ENCODE measurements at regions not wholly inside any gene's neighbourhood (a gene's known extent, or its start where the extent isn't known, plus 50 kb on each side); places are given as distances from the start of the nearest gene placed in this dataset.

DNA sequence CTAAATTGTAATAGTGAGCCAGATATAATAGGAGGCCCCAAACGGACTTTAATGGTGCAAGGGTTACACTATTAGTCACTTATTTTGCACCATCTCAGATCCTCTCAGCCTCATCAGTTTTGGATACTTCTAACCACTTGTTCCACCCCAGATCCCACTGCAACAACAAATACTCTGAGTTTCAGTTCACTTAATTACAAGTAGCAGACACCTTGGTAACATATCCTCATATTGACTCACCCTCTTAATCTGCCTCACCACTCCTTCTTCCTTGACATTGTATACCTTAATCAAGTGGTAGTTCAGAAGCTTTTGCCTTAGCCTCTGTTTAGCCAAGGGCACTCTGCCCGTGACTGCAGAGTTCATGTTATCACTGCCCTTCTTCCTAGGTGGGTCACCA is 256.1 kb upstream of the UBASH3B start:
- no peak overlapping the region for H3K4me3 ChIP-seq
- intact Hi-C loops (cut with DNase I) = no loop called here
- no peaks in the 10 kb centered on the region for H3K4me1 ChIP-seq
- 52 to 64% methylated on average over 2 of the region's 2 CpGs for WGBS, 2 donors
- no peaks in the 10 kb centered on the region for H3K27me3 ChIP-seq
- no peak overlapping the region for H3K27ac ChIP-seq
- ATAC-seq (no peak), DNase-seq (no peak)
- no peaks in the 10 kb centered on the region for H3K9me3 ChIP-seq
- no peaks in the 10 kb centered on the region for H3K36me3 ChIP-seq (replicated peaks in 1 of 2; ENCODE audit: insufficient read depth in 1 of 2, low read depth in 2 of 2)
- no peak for TF ChIP-seq POLR2A (IDR thresholded peaks at IDR 0.05)
- TF ChIP-seq, protein P1, sequence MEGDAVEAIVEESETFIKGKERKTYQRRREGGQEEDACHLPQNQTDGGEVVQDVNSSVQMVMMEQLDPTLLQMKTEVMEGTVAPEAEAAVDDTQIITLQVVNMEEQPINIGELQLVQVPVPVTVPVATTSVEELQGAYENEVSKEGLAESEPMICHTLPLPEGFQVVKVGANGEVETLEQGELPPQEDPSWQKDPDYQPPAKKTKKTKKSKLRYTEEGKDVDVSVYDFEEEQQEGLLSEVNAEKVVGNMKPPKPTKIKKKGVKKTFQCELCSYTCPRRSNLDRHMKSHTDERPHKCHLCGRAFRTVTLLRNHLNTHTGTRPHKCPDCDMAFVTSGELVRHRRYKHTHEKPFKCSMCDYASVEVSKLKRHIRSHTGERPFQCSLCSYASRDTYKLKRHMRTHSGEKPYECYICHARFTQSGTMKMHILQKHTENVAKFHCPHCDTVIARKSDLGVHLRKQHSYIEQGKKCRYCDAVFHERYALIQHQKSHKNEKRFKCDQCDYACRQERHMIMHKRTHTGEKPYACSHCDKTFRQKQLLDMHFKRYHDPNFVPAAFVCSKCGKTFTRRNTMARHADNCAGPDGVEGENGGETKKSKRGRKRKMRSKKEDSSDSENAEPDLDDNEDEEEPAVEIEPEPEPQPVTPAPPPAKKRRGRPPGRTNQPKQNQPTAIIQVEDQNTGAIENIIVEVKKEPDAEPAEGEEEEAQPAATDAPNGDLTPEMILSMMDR (IDR thresholded peaks at IDR 0.05) = no peak

- no peaks in the 10 kb centered on the region for H3K36me3 ChIP-seq (replicated peaks in 1 of 2; ENCODE audit: insufficient read depth in 1 of 2, low read depth in 2 of 2)
- no peaks in the 10 kb centered on the region for H3K4me1 ChIP-seq
- no peak overlapping the region for H3K4me3 ChIP-seq
- no peak overlapping the region for H3K27ac ChIP-seq
- no peaks in the 10 kb centered on the region for H3K27me3 ChIP-seq
- DNase-seq (no peak), ATAC-seq (no peak)
- WGBS, 2 donors = 91 to 94% methylated on average over 2 of the region's 2 CpGs
- H3K9me3 ChIP-seq = no peaks in the 10 kb centered on the region
- intact Hi-C loops (cut with DNase I) = no loop called here
- no peak for TF ChIP-seq POLR2A (IDR thresholded peaks at IDR 0.05)
- TF ChIP-seq, protein P1 (IDR thresholded peaks at IDR 0.05) = no peak
These were observed 256.7 kb upstream of the UBASH3B start for GRCh38 chr11:122398851-122399250.

- no peaks in the 10 kb centered on the region for H3K4me1 ChIP-seq
- no peaks in the 10 kb centered on the region for H3K9me3 ChIP-seq
- no peaks in the 10 kb centered on the region for H3K27me3 ChIP-seq
- no peak overlapping the region for H3K27ac ChIP-seq
- no peak overlapping the region for H3K4me3 ChIP-seq
- WGBS, 2 donors = 45 to 64% methylated on average over 1 of the region's 1 CpG
- DNase-seq (no peak), ATAC-seq (peak; percentile 24)
- TF ChIP-seq, protein P1 (IDR thresholded peaks at IDR 0.05) = no peak
- intact Hi-C loops (cut with DNase I) = no loop called here
- no peaks in the 10 kb centered on the region for H3K36me3 ChIP-seq (replicated peaks in 1 of 2; ENCODE audit: insufficient read depth in 1 of 2, low read depth in 2 of 2)
These were observed 257.4 kb upstream of the UBASH3B start for GRCh38 chr11:122398167-122398566.

DNA sequence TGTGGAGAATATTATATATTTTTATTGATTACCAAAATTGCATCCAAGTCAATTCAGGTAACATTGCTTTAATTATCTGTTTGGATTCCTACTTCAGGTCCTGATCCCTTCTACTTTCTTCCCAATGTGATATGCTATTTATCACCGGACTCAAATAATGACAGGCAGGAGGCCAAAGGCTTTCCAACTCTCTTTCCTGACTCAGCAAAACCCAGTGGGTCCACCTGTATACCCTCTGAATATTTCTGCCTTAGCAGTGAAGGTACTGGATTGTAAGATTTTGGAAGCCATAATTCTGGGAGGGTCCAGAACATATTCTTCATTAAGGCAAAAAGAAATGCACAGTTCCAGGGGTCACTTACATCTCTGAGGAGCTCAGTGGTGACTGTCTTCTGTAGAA is 260.2 kb upstream of the UBASH3B start:
- Histone ChIP-seq H3K4me3 (no peak overlapping the region), H3K36me3 (replicated peaks in 1 of 2; ENCODE audit: insufficient read depth in 1 of 2, low read depth in 2 of 2) (no peaks in the 10 kb centered on the region), H3K9me3 (no peaks in the 10 kb centered on the region), H3K27ac (no peak overlapping the region), H3K4me1 (no peaks in the 10 kb centered on the region), H3K27me3 (no peaks in the 10 kb centered on the region)
- no peak for DNase-seq
- ATAC-seq = no peak
- TF ChIP-seq POLR2A (IDR thresholded peaks at IDR 0.05) = no peak
- TF ChIP-seq, protein P1 (IDR thresholded peaks at IDR 0.05) = no peak
- intact Hi-C loops (cut with DNase I) = no loop called here
- WGBS, 2 donors = 67 to 68% methylated on average over 1 of the region's 1 CpG

DNA sequence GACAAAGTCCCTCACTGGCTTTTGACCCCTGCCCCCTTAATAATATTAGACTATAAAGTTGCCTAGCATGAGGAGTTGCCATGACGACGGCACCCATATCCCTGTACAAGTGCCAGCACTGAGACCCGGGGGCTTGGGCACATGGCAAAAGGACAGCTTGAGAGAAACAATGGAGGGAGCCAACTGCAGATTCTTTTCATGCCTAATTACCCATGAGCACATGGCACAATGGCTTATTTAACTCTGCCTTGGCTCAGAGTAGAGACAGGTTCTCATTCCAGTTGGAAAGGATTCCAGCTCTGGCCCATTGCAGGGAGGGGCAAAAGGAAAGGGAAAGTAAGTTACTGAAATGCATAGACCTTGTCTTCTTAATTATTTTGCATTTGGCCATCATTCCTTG is 261.2 kb upstream of the UBASH3B start:
- no peak for DNase-seq
- TF ChIP-seq, protein P1 (IDR thresholded peaks at IDR 0.05) = no peak
- no peak for TF ChIP-seq POLR2A (IDR thresholded peaks at IDR 0.05)
- intact Hi-C loops (cut with DNase I) = no loop called here

More for the DNA sequence above, 261.2 kb upstream of the UBASH3B start:
- 72 to 76% methylated on average over 3 of the region's 3 CpGs for whole genome bisulfite sequencing, 2 donors
- no peak for ATAC-seq
- Histone ChIP-seq H3K36me3 (replicated peaks in 1 of 2; ENCODE audit: insufficient read depth in 1 of 2, low read depth in 2 of 2) (no peaks in the 10 kb centered on the region), H3K27me3 (no peaks in the 10 kb centered on the region), H3K4me1 (no peaks in the 10 kb centered on the region), H3K9me3 (no peaks in the 10 kb centered on the region), H3K27ac (no peak overlapping the region), H3K4me3 (no peak overlapping the region)

Measured in body of pancreas (tissue), 4 donors.